ENCODE measurements at regions not wholly inside any gene's neighbourhood (a gene's known extent, or its start where the extent isn't known, plus 50 kb on each side); places are given as distances from the start of the nearest gene placed in this dataset.

- H2AFZ ChIP-seq (ENCODE audit: low read length) = no peak overlapping the region
- DNase-seq = no peak
- no peaks in the 10 kb centered on the region for H3K9me2 ChIP-seq (replicated peaks; ENCODE audit: insufficient read depth, low read length)
- TF ChIP-seq EZH2 (optimal IDR thresholded peaks at IDR 0.05; ENCODE audit: low read depth, low read length) (no peak), CTCF (IDR thresholded peaks at IDR 0.05; ENCODE audit: low read length) (no peak; the same call in 1 of the 2 replicates), EZH2phosphoT487 (IDR thresholded peaks at IDR 0.05; ENCODE audit: low read length) (no peak)
- H3K4me1 ChIP-seq (ENCODE audit: low read length) = no peaks in the 10 kb centered on the region
- H3K27me3 ChIP-seq (replicated peaks; ENCODE audit: insufficient read depth, low read length) = no peaks in the 10 kb centered on the region
- H4K20me1 ChIP-seq (ENCODE audit: insufficient read depth, low read length) = no peaks in the 10 kb centered on the region
- H3K27ac ChIP-seq (ENCODE audit: low read length) = no peak overlapping the region
- no peaks in the 10 kb centered on the region for H3K9me3 ChIP-seq (replicated peaks; ENCODE audit: insufficient read depth, low read length)
- H3K4me3 ChIP-seq (ENCODE audit: low read length) = no peak overlapping the region
- no peaks in the 10 kb centered on the region for H3F3A ChIP-seq (ENCODE audit: insufficient read depth, low read length)
- H3K36me3 ChIP-seq (replicated peaks; ENCODE audit: insufficient read depth, low read length) = no peaks in the 10 kb centered on the region; the same call in 1 of the 2 replicates
- H3K79me2 ChIP-seq (ENCODE audit: low read length) = no peaks in the 10 kb centered on the region
- no peak overlapping the region for H3K4me2 ChIP-seq (ENCODE audit: low read depth, low read length)
- no peak overlapping the region for H3K9ac ChIP-seq (ENCODE audit: low read length)
These were observed 359.6 kb downstream of the ARL4A start for GRCh38 chr7:13047061-13047460.

GRCh38 chr7:13049946-13050345 is 362.5 kb downstream of the ARL4A start:
- no peak overlapping the region for H2AFZ ChIP-seq (ENCODE audit: low read length)
- DNase-seq = no peak
- H3K4me1 ChIP-seq (ENCODE audit: low read length) = no peaks in the 10 kb centered on the region
- H3K4me2 ChIP-seq (ENCODE audit: low read depth, low read length) = no peak overlapping the region
- H3K36me3 ChIP-seq (replicated peaks; ENCODE audit: insufficient read depth, low read length) = no peaks in the 10 kb centered on the region; the same call in 1 of the 2 replicates
- no peaks in the 10 kb centered on the region for H3K9me2 ChIP-seq (replicated peaks; ENCODE audit: insufficient read depth, low read length)
- H3F3A ChIP-seq (ENCODE audit: insufficient read depth, low read length) = no peaks in the 10 kb centered on the region
- TF ChIP-seq CTCF (IDR thresholded peaks at IDR 0.05; ENCODE audit: low read length) (no peak), EZH2 (optimal IDR thresholded peaks at IDR 0.05; ENCODE audit: low read depth, low read length) (no peak), EZH2phosphoT487 (IDR thresholded peaks at IDR 0.05; ENCODE audit: low read length) (no peak)
- no peaks in the 10 kb centered on the region for H3K9me3 ChIP-seq (replicated peaks; ENCODE audit: insufficient read depth, low read length)
- H3K9ac ChIP-seq (ENCODE audit: low read length) = no peak overlapping the region
- H3K4me3 ChIP-seq (ENCODE audit: low read length) = no peak overlapping the region
- no peaks in the 10 kb centered on the region for H3K79me2 ChIP-seq (ENCODE audit: low read length)
- H3K27ac ChIP-seq (ENCODE audit: low read length) = no peak overlapping the region
- H4K20me1 ChIP-seq (ENCODE audit: insufficient read depth, low read length) = no peaks in the 10 kb centered on the region
- H3K27me3 ChIP-seq (replicated peaks; ENCODE audit: insufficient read depth, low read length) = no peaks in the 10 kb centered on the region

GRCh38 chr7:13050703-13051102 is 363.3 kb downstream of the ARL4A start:
- Histone ChIP-seq H3K9me3 (replicated peaks; ENCODE audit: insufficient read depth, low read length) (no peaks in the 10 kb centered on the region), H3K4me1 (ENCODE audit: low read length) (no peaks in the 10 kb centered on the region), H3K4me2 (ENCODE audit: low read depth, low read length) (no peak overlapping the region), H3K36me3 (replicated peaks; ENCODE audit: insufficient read depth, low read length) (no peaks in the 10 kb centered on the region; the same call in 1 of the 2 replicates), H3K27ac (ENCODE audit: low read length) (no peak overlapping the region), H3K4me3 (ENCODE audit: low read length) (no peak overlapping the region), H3K79me2 (ENCODE audit: low read length) (no peaks in the 10 kb centered on the region), H2AFZ (ENCODE audit: low read length) (no peak overlapping the region), H3K9me2 (replicated peaks; ENCODE audit: insufficient read depth, low read length) (no peaks in the 10 kb centered on the region), H3F3A (ENCODE audit: insufficient read depth, low read length) (no peaks in the 10 kb centered on the region), H4K20me1 (ENCODE audit: insufficient read depth, low read length) (no peaks in the 10 kb centered on the region), H3K27me3 (replicated peaks; ENCODE audit: insufficient read depth, low read length) (no peaks in the 10 kb centered on the region), H3K9ac (ENCODE audit: low read length) (no peak overlapping the region)
- TF ChIP-seq EZH2phosphoT487 (IDR thresholded peaks at IDR 0.05; ENCODE audit: low read length) (no peak), CTCF (IDR thresholded peaks at IDR 0.05; ENCODE audit: low read length) (no peak), EZH2 (optimal IDR thresholded peaks at IDR 0.05; ENCODE audit: low read depth, low read length) (no peak)
- DNase-seq = no peak
